Loucy (cell line): ENCODE measurements at regions not wholly inside any gene's neighbourhood (a gene's known extent, or its start where the extent isn't known, plus 50 kb on each side); places are given as distances from the start of the nearest gene placed in this dataset.

Source experiments
- H2AFZ ChIP-seq: fragments of 200-600 bp; sonication (generic); 2 replicates; pipeline ENCODE4 v1.6.0; 2016; ENCODE audit warnings: antibody characterized with exemption, mild to moderate bottlenecking, low read length, moderate library complexity
- H3F3A ChIP-seq: fragments of 200-600 bp; 2 replicates; pipeline ENCODE4 v1.6.0; 2016; ENCODE audit warnings: antibody characterized with exemption, low read depth, mild to moderate bottlenecking
- H3K27me3 ChIP-seq: fragments of 200-600 bp; sonication (generic); 2 replicates; pipeline ENCODE4 v1.6.1; 2014; ENCODE audit warnings: low read length, mild to moderate bottlenecking; ENCODE audit not compliant: insufficient read depth, poor library complexity, severe bottlenecking
- H3K36me3 ChIP-seq: fragments of 200-600 bp; sonication (generic); 2 replicates; pipeline ENCODE4 v1.6.1; 2016; ENCODE audit warnings: low read length; ENCODE audit not compliant: insufficient read depth
- H3K4me1 ChIP-seq: fragments of 200-600 bp; sonication (generic); 2 replicates; pipeline ENCODE4 v1.5.1; 2014; ENCODE audit warnings: low read length, mild to moderate bottlenecking; ENCODE audit not compliant: insufficient read depth, poor library complexity, severe bottlenecking
- H3K4me2 ChIP-seq: fragments of 200-600 bp; sonication (generic); 2 replicates; pipeline ENCODE4 v1.6.0; 2014; ENCODE audit warnings: antibody characterized with exemption, low read length, low read depth, mild to moderate bottlenecking; ENCODE audit not compliant: poor library complexity, severe bottlenecking
- H3K4me3 ChIP-seq: fragments of 200-600 bp; sonication (generic); 2 replicates; pipeline ENCODE4 v1.5.1; 2014; ENCODE audit warnings: low read length, mild to moderate bottlenecking, mixed read lengths; ENCODE audit not compliant: poor library complexity, severe bottlenecking
- H3K79me2 ChIP-seq: fragments of 200-600 bp; sonication (generic); 2 replicates; pipeline ENCODE4 v1.6.1; 2014; ENCODE audit warnings: low read length; ENCODE audit not compliant: insufficient read depth
- H3K9ac ChIP-seq: fragments of 200-600 bp; sonication (generic); 2 replicates; pipeline ENCODE4 v1.6.0; 2014; ENCODE audit warnings: mild to moderate bottlenecking, low read depth, low read length, moderate library complexity; ENCODE audit not compliant: poor library complexity, severe bottlenecking
- H3K9me2 ChIP-seq: fragments of 200-600 bp; sonication (generic); replicated peaks from 2 replicates; pipeline ENCODE4 v1.6.1; 2016; ENCODE audit warnings: low read depth, low read length, mixed read lengths
- H3K9me3 ChIP-seq: fragments of 200-600 bp; sonication (generic); 2 replicates; pipeline ENCODE4 v1.6.1; 2014; ENCODE audit warnings: mild to moderate bottlenecking, antibody characterized with exemption, low read length, low read depth; ENCODE audit not compliant: insufficient read depth
- H4K20me1 ChIP-seq: fragments of 200-600 bp; sonication (generic); 2 replicates; pipeline ENCODE4 v1.6.0; 2014; ENCODE audit warnings: antibody characterized with exemption, low read length, mild to moderate bottlenecking; ENCODE audit not compliant: insufficient read depth, poor library complexity, severe bottlenecking
- EZH2phosphoT487 ChIP-seq: fragments of 200-600 bp; IDR thresholded peaks from 2 replicates; pipeline ENCODE4 v1.6.1; 2018; ENCODE audit warnings: antibody characterized with exemption, mild to moderate bottlenecking, moderate library complexity, borderline replicate concordance
- TF ChIP-seq, protein P1 (sequence below): fragments of 200-600 bp; sonication (generic); conservative IDR thresholded peaks from 2 replicates; pipeline ENCODE4 v1.5.1; 2014; ENCODE audit warnings: mild to moderate bottlenecking, antibody characterized with exemption, low read length

DNA sequence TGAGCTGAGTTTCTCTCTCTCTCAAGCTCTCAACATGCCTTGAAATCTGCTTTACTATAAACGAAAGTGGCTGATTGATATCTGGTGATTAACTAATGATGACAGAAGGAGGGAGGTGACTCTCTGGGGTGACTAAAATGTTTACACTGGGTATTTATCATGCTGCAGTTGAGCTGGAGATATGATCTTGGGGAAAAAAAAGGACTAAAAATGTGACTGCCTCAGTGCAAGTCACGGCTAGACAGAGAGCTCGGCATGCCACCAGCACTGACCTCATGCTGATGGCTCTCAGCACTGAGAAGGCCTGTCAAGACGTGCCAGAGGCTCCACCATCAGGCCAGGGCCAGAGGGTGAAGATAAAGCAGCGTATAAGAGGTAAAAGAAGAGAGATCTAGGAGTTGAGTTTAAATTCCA, 103.1 kb upstream of the SPACA1 start:
- Histone ChIP-seq H3K4me3 (no peak overlapping the region), H3K9ac (no peak overlapping the region), H3K36me3 (no peaks in the 10 kb centered on the region), H2AFZ (no peak overlapping the region), H3K79me2 (no peaks in the 10 kb centered on the region), H3K27me3 (no peaks in the 10 kb centered on the region), H3K9me3 (no peaks in the 10 kb centered on the region), H3K9me2 (no peaks in the 10 kb centered on the region), H3K4me1 (no peaks in the 10 kb centered on the region), H3F3A (no peaks in the 10 kb centered on the region), H3K4me2 (no peak overlapping the region), H4K20me1 (no peaks in the 10 kb centered on the region)
- no peak for TF ChIP-seq EZH2phosphoT487
- TF ChIP-seq, protein P1, sequence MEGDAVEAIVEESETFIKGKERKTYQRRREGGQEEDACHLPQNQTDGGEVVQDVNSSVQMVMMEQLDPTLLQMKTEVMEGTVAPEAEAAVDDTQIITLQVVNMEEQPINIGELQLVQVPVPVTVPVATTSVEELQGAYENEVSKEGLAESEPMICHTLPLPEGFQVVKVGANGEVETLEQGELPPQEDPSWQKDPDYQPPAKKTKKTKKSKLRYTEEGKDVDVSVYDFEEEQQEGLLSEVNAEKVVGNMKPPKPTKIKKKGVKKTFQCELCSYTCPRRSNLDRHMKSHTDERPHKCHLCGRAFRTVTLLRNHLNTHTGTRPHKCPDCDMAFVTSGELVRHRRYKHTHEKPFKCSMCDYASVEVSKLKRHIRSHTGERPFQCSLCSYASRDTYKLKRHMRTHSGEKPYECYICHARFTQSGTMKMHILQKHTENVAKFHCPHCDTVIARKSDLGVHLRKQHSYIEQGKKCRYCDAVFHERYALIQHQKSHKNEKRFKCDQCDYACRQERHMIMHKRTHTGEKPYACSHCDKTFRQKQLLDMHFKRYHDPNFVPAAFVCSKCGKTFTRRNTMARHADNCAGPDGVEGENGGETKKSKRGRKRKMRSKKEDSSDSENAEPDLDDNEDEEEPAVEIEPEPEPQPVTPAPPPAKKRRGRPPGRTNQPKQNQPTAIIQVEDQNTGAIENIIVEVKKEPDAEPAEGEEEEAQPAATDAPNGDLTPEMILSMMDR: no peak

DNA sequence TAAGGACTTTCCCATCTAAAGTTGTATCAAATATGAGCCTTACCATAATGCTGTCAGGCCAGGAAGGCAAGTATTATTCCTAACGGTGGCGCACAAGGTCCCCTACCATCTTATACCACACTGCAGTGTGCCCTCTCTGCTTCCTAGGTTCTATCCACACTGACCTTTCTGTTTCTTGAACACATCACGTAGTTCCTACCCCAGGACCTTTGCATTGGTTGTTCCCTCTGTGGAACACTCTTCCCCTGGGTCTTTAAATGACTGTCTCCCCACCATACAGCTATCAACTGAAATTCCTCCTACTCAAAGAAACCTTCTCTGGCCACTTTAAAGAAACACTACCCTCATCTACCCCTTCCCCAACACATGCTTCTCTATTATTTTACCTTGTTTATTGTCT, 104.5 kb upstream of the SPACA1 start:
- Histone ChIP-seq H3K36me3 (no peaks in the 10 kb centered on the region), H3K9ac (no peak overlapping the region), H2AFZ (no peak overlapping the region), H3K4me3 (no peak overlapping the region), H3K4me1 (no peaks in the 10 kb centered on the region), H3K27me3 (no peaks in the 10 kb centered on the region), H3F3A (no peaks in the 10 kb centered on the region), H3K79me2 (no peaks in the 10 kb centered on the region), H4K20me1 (no peaks in the 10 kb centered on the region), H3K9me2 (no peaks in the 10 kb centered on the region), H3K4me2 (no peak overlapping the region), H3K9me3 (no peaks in the 10 kb centered on the region)
- TF ChIP-seq, protein P1: no peak
- no peak for TF ChIP-seq EZH2phosphoT487

DNA sequence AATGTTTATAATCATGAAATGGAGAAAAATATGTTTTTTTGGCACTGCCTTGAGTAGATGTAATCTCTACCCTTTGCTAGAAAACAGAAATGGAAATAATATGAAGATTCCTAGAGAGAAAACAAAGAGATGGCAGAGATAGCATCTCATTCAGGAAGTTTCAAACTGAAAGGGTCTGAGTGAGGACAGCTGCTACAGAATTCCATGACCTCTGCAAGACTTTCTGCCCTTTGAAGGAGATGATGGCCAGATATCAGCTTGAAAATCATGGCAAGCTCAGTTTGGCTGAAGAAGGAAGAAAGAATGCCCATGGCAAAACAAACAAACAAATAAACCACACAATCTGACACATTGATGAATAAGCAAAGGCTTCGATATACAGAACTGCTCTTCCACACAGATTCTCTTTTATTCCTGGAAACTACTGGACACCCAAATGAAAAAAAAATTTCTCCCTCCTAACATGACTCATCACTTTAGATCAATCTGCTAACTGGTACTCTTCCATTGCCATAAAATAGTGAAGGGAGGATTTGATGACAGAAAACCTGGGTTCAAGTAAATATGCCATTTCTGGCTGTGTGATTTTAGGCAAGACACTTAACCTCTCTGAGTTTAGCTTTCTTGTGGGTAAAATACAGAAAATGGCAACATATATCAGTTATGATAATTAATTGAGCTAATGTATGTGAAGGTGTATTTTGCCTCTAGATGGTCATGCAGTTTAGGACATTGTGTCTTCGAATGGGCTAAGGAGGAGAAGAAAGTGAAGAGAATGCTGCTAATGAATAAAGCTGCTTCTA, 105.9 kb upstream of the SPACA1 start:
- H3K27me3 ChIP-seq: no peaks in the 10 kb centered on the region
- no peak overlapping the region for H2AFZ ChIP-seq
- no peak overlapping the region for H3K4me3 ChIP-seq
- H3F3A ChIP-seq: no peaks in the 10 kb centered on the region
- no peaks in the 10 kb centered on the region for H4K20me1 ChIP-seq
- no peak overlapping the region for H3K4me2 ChIP-seq
- H3K9me2 ChIP-seq: no peaks in the 10 kb centered on the region
- TF ChIP-seq, protein P1: no peak
- no peak for TF ChIP-seq EZH2phosphoT487
- H3K79me2 ChIP-seq: no peaks in the 10 kb centered on the region
- H3K36me3 ChIP-seq: no peaks in the 10 kb centered on the region
- H3K9me3 ChIP-seq: no peaks in the 10 kb centered on the region
- H3K9ac ChIP-seq: no peak overlapping the region
- no peaks in the 10 kb centered on the region for H3K4me1 ChIP-seq
